Cardiac septum (tissue), 1 donor: ENCODE measurements at regions not wholly inside any gene's neighbourhood (a gene's known extent, or its start where the extent isn't known, plus 50 kb on each side); places are given as distances from the start of the nearest gene placed in this dataset.
A peak's percentile ranks its signal among the peaks of the same experiment; 100 is the strongest.
"Not testable (repeated sequence)": the region's sequence is repeated elsewhere in the genome, so short reads cannot be mapped to it uniquely, and the experiment has no call there.

ENCODE experiments used
- DNase-seq: peaks from one replicate; pipeline ENCODE4 v3.0.0-alpha.2; 2020; ENCODE audit warnings: low spot score
- intact Hi-C: fragments of 100-400 bp; cut with DNase I; formaldehyde crosslinking; loops from one replicate; pipeline ENCODE4 v1.14.0; 2022
- donor health status: DM: no; HTN: no; CAD: no.

DNA sequence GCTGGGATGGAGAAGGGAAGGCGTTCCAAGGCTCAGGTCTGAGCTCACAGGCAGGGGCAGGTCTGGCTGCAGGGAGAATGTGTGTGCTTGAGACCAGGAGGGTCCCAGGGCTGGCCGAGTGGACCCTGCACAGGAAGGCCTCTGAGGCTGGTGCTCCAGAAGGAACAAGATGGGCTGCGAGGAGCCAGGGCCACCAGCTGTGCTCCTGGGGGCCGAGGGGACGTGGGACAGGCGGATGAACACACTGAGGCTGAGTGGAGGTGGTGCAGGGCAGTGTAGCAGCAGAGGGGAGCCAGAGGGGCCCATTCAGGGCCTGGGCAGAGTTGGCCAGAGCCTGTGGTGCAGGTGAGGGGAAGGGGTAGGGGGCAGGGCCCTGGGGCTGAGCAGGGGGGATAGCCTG lies 249.7 kb downstream of the TMEM121 start:
- intact Hi-C loops, DNase-seq: not testable (repeated sequence)

DNA sequence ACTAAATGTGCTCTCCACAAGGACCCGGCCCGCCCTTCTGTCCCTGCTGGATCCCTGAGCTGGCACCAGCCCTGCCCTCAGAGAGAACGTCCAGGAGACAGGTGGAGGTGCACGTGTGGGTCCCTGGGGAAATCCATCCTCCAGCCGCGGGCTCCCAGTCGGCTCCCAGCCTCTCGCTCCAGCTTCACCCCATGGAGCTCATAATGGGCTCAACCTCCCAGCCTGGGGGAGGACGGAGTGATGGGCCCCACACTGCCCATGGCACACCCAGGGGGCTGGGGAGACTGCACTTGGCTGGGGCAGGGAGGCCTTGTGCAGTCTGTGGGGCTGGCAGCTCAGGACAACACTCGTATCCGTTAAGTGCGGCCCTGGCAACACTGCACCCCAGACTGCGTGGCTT lies 250.5 kb downstream of the TMEM121 start:
- intact Hi-C loops: no loop called here
- no peak for DNase-seq

- intact Hi-C loops: no loop called here
- DNase-seq: no peak
Observed at GRCh38 chr14:105783707-105784106, 257.3 kb downstream of the TMEM121 start.

GRCh38 chr14:105793836-105794235 lies 267.5 kb downstream of the TMEM121 start:
- DNase-seq: no peak
- intact Hi-C loops: no loop called here

DNA sequence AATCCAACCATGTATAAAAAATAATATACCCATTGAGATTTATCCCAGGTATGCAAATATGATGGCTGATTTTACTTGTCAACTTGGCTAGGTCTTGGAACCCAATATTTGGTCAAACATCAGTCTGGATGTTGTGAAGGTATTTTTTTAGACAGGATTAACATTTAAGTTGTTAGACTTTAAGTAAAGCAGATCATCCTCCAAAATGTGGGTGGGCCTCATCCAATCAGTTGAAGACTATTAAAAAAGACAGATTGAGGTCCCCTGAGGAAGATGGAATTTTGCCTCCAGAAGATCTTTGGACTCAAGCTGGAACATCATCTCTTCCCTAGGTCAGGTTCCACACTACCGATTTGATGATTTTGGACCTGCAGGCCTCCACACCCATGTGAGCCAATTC lies 271.2 kb downstream of the TMEM121 start:
- intact Hi-C loops: no loop called here
- no peak for DNase-seq

DNA sequence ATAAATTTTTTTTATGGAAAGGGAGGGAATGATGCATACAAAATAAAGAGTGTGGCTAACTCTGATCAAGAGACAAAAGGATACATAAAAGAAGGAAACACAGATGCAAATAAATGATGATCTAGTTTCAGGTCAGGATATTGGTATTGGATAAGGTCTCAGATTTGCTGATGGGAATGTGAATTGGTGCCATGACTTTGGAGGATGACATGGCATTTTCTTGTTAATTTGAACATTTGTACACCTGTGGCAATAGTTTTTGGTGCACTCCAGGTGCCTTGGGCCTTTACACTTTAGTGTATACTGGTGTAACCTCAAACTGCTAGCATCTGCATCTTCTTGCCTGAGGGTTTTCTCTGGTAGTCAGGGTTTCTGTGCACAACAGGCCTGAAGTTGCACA lies 279.3 kb downstream of the TMEM121 start:
- intact Hi-C loops: no loop called here
- DNase-seq: no peak

DNA sequence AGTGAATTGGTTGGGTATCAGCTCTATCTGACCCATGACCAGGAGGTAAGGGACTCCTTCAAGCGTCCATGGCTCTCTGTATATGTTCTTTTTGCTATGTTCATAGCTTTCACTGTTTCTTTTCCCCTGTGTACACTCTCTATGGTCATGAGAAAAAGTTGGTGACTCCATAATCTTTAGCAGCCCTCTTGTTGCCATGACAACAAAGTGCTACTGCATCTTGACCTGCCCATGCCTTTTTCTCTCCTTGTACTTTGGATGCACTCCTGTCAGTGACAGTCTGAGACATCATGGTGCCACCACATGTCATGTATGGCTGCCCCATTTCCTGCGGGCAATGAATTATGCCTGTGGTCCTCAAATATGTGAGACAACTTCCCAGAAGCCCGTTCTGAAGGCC lies 280.2 kb downstream of the TMEM121 start:
- intact Hi-C loops: no loop called here

GRCh38 chr14:105817971-105818711 lies 291.8 kb downstream of the TMEM121 start:
- no peak for DNase-seq

More for the DNA sequence above, 280.2 kb downstream of the TMEM121 start:
- DNase-seq: no peak

DNA sequence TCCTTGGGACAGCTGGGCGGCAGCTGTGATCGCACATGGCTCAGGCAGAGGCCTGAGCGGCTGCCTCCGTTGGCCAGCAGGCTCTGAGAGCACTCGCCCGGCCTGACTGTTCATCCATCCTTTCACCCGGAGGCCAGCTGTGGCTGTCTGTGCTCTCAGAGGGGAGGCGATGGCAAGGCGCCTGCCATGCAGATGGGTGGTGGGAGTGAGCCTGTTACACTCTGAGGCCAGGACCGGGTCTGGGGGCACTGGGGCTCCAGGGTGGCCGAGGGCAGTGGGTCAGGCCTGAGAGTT lies 292.3 kb downstream of the TMEM121 start:
- DNase-seq: no peak
- intact Hi-C loops: no loop called here

More at GRCh38 chr14:105817971-105818711, 291.8 kb downstream of the TMEM121 start:
- intact Hi-C loops: no loop called here

- intact Hi-C loops: no loop called here
- no peak for DNase-seq
Observed at GRCh38 chr14:105830171-105830570, 303.8 kb downstream of the TMEM121 start.

DNA sequence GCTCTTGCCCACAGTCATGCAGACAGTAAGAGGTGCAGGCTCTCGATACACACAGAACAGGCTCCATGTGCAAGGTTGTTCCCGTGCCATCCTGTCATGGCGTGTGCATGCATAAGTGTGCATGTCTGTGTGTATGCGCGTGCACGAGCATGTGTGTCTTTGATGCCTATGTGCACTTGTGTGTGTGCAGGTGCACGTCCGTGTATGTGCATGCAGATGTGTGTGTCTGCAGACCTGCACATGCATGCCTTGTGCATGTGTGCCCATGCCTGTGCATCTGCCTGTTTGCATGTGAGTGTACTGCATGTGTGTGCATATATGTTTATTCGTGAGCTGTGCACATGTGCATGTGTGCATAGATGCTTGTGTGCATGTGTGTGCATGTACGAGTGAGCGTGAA lies 309.8 kb downstream of the TMEM121 start:
- intact Hi-C loops: no loop called here

DNA sequence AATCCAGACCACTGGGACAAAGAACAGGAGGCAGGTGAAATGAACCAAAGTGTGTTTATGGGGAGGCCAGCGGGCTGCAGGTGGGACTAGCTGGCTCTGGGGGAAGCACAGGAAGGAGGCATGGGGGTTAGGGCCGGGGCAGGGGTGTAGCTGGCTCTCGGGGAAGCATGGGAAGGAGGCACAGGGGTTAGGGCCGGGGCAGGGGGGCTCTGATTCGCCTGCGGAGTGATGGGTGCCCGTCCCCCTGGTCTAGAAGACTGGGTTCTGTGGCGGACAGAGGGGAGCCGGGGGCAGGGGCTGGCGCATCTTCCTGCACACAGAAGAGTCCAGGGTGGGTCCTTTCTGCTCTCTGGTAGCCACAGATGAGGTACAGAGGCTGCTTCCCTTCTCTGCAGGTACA lies 310.3 kb downstream of the TMEM121 start:
- no peak for DNase-seq
- intact Hi-C loops: no loop called here

More for the DNA sequence above, 309.8 kb downstream of the TMEM121 start:
- DNase-seq: no peak

DNA sequence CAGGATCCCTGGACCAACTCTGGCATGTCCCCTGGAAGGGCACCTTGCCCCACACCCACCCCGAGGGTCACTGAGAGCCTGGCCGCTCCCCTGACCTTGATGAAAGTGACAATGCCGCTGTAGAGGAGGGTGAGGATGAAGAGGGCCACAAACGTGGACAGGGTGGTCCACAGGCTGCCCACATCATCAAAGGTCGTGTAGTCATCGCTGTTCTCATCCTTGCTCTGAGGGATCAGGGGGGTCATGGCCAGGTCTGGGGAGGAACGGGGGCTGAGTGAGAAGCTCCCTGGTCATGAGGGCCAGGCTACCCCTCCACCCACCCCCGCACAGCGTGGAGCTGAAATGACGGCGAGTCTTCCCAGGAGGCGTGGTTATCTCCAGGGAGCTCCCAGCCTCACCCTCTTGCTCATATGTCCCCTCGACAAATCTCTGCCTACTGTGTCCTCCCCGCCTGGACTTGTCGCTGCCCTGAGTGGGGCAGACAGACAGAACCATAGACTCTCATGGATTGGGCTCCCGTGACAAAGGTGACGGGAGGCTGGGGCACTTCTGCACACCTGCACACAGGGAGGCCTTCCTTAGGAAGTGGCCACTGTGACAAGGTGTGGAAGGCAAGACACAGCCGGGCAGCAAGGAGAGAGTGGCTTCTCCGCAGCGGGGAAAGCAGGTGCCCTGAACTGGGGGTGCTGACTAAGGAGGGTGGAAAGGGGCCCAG lies 311.1 kb downstream of the TMEM121 start:
- no peak for DNase-seq
- intact Hi-C loops: no loop called here

- no peak for DNase-seq
Observed at GRCh38 chr14:105838107-105838506, 311.7 kb downstream of the TMEM121 start.

GRCh38 chr14:105838591-105839424 lies 312.4 kb downstream of the TMEM121 start:
- DNase-seq: peak; percentile 67
- intact Hi-C loops: no loop called here

More at GRCh38 chr14:105838107-105838506, 311.7 kb downstream of the TMEM121 start:
- intact Hi-C loops: no loop called here

DNA sequence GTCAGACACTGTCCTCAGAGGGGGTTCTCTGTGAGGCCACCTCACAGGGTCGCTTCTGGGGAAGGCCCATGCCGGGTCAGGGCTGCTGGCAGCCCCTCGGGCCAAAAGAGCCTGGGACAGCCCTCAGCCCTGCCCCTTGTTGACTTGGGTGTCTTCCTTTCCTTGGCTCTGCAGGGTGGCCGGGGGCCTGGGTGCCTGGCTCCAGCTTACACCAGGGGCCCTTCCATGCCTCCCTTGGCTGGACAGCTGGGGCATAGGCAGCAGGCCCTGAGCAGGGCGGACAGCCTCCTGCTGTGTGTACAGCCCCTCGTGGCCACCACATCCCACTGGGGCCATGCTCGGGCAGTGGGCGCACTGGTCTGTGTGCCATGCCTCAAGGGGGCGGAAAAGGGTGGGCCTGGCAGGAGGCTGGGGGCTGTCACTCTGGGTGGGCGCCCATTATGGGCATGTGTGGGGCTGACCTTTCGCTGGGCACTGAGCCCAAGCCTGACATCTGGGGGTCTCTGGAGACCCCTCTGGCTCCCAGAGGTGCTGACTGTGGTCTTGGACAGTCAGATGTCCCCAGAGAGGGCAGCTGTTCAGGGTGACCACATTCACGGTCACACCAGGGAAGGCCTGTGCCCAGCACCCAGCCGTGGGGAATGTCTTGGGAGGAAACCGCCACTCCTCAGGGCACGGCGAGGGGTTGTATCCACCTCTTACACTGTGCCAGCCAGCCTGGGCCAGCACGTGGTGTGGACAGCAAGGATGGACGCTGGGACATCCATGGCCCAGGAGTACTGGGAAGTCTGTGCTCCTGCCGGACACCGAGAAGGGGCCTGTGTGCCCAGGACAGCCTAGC lies 313.3 kb downstream of the TMEM121 start:
- intact Hi-C loops: no loop called here
- DNase-seq: peak; percentile 71

DNA sequence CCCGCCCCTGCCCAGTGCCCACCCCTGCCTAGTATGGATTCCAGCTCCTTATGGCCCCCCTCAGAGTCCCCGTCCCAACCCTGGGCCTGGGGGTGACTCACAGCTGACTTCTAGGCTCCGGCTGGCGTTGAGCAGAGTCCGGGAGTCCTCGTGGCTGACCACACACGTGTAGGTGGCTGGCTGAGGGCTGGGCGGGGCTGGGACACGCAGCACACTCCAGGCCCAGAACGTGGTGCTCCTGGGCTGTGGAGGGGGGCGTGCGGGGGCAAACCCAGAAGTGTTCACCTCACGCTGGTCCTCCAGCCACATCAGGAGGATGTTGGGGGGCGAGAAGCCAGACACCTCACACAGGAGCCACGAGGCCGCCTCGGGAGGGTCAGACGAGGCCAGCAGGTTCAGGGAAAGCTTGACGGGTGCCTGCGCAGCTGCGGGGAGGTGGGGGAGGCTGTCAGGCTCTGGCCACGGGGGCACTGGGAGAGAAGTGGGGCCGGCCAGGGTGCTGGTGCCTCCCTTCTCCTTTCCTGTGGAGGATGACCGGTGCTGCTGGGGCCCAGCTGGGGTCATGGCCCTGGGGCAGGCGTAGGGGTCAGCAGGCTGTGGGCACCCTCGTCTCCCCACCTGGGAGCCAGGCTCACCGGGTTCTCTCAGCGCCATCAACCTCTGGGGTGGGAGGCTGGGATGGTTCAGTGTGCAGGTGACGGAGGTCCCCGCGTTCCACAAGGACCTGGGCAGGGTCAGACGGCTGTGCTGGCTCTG lies 314.1 kb downstream of the TMEM121 start:
- intact Hi-C loops: no loop called here
- DNase-seq: no peak

- intact Hi-C loops: no loop called here
Observed at GRCh38 chr14:105841022-105842009, 314.9 kb downstream of the TMEM121 start.

More at GRCh38 chr14:105841022-105842009, 314.9 kb downstream of the TMEM121 start:
- DNase-seq: peak; percentile 66
